ENCODE measurements at regions not wholly inside any gene's neighbourhood (a gene's known extent, or its start where the extent isn't known, plus 50 kb on each side); places are given as distances from the start of the nearest gene placed in this dataset.

GRCh38 chr14:80117876-80118275 is 93.4 kb downstream of the DIO2 start:
- no peak overlapping the region for H2AFZ ChIP-seq (ENCODE audit: low read depth, low read length, poor library complexity, severe bottlenecking)
- H3K4me2 ChIP-seq (ENCODE audit: low read length): no peak overlapping the region
- no peak for TF ChIP-seq SIN3A (IDR thresholded peaks at IDR 0.05; ENCODE audit: low read depth)
- no peak for TF ChIP-seq EZH2phosphoT487 (IDR thresholded peaks at IDR 0.05; ENCODE audit: borderline replicate concordance)
- no peak for TF ChIP-seq ZNF274 (IDR thresholded peaks at IDR 0.05; ENCODE audit: low read depth, low read length)
- TF ChIP-seq ATF3 (IDR thresholded peaks at IDR 0.05): no peak
- no peak for TF ChIP-seq FOSL1 (IDR thresholded peaks at IDR 0.05; ENCODE audit: low read depth)
- H3K36me3 ChIP-seq (ENCODE audit: control insufficient read depth in 1 of 2, insufficient read depth in 2 of 2, low read length in 2 of 2): no peaks in the 10 kb centered on the region
- ChIA-PET POLR2A (no interaction called here), CTCF (no interaction called here), RAD21 (ENCODE audit: low non-redundant PET in 1 of 2, low total read pairs in 2 of 2, uncharacterized antibody in 2 of 2, unreplicated experiment in 2 of 2) (no interaction called here)
- H3K4me1 ChIP-seq (ENCODE audit: control insufficient read depth in 1 of 2, insufficient read depth in 2 of 2, low read length in 2 of 2): no peaks in the 10 kb centered on the region
- H4K20me1 ChIP-seq (ENCODE audit: insufficient read depth): no peaks in the 10 kb centered on the region
- H3K79me2 ChIP-seq (ENCODE audit: insufficient read depth, low read length): no peaks in the 10 kb centered on the region
- no peak overlapping the region for H3K27ac ChIP-seq (ENCODE audit: low read depth, low read length)
- intact Hi-C loops (cut with micrococcal nuclease): no loop called here
- ATAC-seq (no peak), DNase-seq (ENCODE audit: low read depth, low spot score) (no peak)
- no peak overlapping the region for H3K4me3 ChIP-seq (replicated peaks in 1 of 2; ENCODE audit: low read depth in 1 of 2, low read length in 2 of 2)
- BruUV-seq (replicated peaks): no TSS peak
- H3K9me3 ChIP-seq (ENCODE audit: control insufficient read depth in 1 of 2, insufficient read depth in 1 of 2, low read depth in 1 of 2, low read length in 2 of 2): peaks cover 0 to 2% of the 10 kb centered on the region in 2 experiments; a peak in 2 of 4 replicates
- H3K27me3 ChIP-seq (ENCODE audit: insufficient read depth, low read length): no peaks in the 10 kb centered on the region
- no peak overlapping the region for H3K9ac ChIP-seq (ENCODE audit: low read length)
- H3K9me2 ChIP-seq (ENCODE audit: insufficient read depth): no peaks in the 10 kb centered on the region

GRCh38 chr14:80116157-80116556 is 95.1 kb downstream of the DIO2 start:
- no peaks in the 10 kb centered on the region for H3K36me3 ChIP-seq (ENCODE audit: control insufficient read depth in 1 of 2, insufficient read depth in 2 of 2, low read length in 2 of 2)
- intact Hi-C loops (cut with micrococcal nuclease): no loop called here
- ChIA-PET CTCF (no interaction called here), RAD21 (ENCODE audit: low non-redundant PET in 1 of 2, low total read pairs in 2 of 2, uncharacterized antibody in 2 of 2, unreplicated experiment in 2 of 2) (no interaction called here), POLR2A (no interaction called here)
- BruUV-seq (replicated peaks): no TSS peak
- H3K4me2 ChIP-seq (ENCODE audit: low read length): no peak overlapping the region
- no peak overlapping the region for H3K9ac ChIP-seq (ENCODE audit: low read length)
- no peak for ATAC-seq
- H3K27ac ChIP-seq (ENCODE audit: low read depth, low read length): no peak overlapping the region
- H3K4me1 ChIP-seq (ENCODE audit: control insufficient read depth in 1 of 2, insufficient read depth in 2 of 2, low read length in 2 of 2): no peaks in the 10 kb centered on the region
- no peak for DNase-seq (ENCODE audit: low read depth, low spot score)
- H2AFZ ChIP-seq (ENCODE audit: low read depth, low read length, poor library complexity, severe bottlenecking): no peak overlapping the region
- H3K4me3 ChIP-seq (replicated peaks in 1 of 2; ENCODE audit: low read depth in 1 of 2, low read length in 2 of 2): no peak overlapping the region
- H3K27me3 ChIP-seq (ENCODE audit: insufficient read depth, low read length): no peaks in the 10 kb centered on the region
- H3K9me2 ChIP-seq (ENCODE audit: insufficient read depth): no peaks in the 10 kb centered on the region
- no peak for TF ChIP-seq SP1 (IDR thresholded peaks at IDR 0.05; ENCODE audit: low read depth)
- no peak for TF ChIP-seq EZH2 (IDR thresholded peaks at IDR 0.05)
- TF ChIP-seq POLR2AphosphoS5 (IDR thresholded peaks at IDR 0.05; ENCODE audit: low read depth, low read length): no peak
- no peak for TF ChIP-seq ELF1 (IDR thresholded peaks at IDR 0.05; ENCODE audit: borderline replicate concordance, low read depth)
- no peak for TF ChIP-seq RAD21 (IDR thresholded peaks at IDR 0.05; ENCODE audit: low read depth)
- TF ChIP-seq SIN3A (IDR thresholded peaks at IDR 0.05; ENCODE audit: low read depth): no peak
- no peak for TF ChIP-seq SRF (IDR thresholded peaks at IDR 0.05; ENCODE audit: low read depth)
- TF ChIP-seq FOSL1 (IDR thresholded peaks at IDR 0.05; ENCODE audit: low read depth): no peak
- no peak for TF ChIP-seq ATF3 (IDR thresholded peaks at IDR 0.05)
- TF ChIP-seq JUND (IDR thresholded peaks at IDR 0.05): no peak
- no peak for TF ChIP-seq TCF7L2 (IDR thresholded peaks at IDR 0.05; ENCODE audit: borderline replicate concordance, extremely low read depth, insufficient read depth, insufficient read length)
- TF ChIP-seq EZH2phosphoT487 (IDR thresholded peaks at IDR 0.05; ENCODE audit: borderline replicate concordance): no peak
- no peak for TF ChIP-seq REST (IDR thresholded peaks at IDR 0.05; ENCODE audit: low read depth)
- no peaks in the 10 kb centered on the region for H3K79me2 ChIP-seq (ENCODE audit: insufficient read depth, low read length)
- H3K9me3 ChIP-seq (ENCODE audit: control insufficient read depth in 1 of 2, insufficient read depth in 1 of 2, low read depth in 1 of 2, low read length in 2 of 2): no peaks in the 10 kb centered on the region; a peak in 1 of 4 replicates
- H4K20me1 ChIP-seq (ENCODE audit: insufficient read depth): no peaks in the 10 kb centered on the region

All from HCT116 (cell line).